Activated CD4-positive, alpha-beta T cell treated with anti-CD3 and anti-CD28 coated beads, Interleukin-2, amount 50 U/mL, for 4 hours (primary cell): ENCODE measurements at regions not wholly inside any gene's neighbourhood (a gene's known extent, or its start where the extent isn't known, plus 50 kb on each side); places are given as distances from the start of the nearest gene placed in this dataset.
A peak's percentile ranks its signal among the peaks of the same experiment; 100 is the strongest.

ENCODE experiments used
- DNase-seq, 2 experiments: peaks; one replicate each; pipeline ENCODE4 v3.0.0-alpha.2; 2020

DNA sequence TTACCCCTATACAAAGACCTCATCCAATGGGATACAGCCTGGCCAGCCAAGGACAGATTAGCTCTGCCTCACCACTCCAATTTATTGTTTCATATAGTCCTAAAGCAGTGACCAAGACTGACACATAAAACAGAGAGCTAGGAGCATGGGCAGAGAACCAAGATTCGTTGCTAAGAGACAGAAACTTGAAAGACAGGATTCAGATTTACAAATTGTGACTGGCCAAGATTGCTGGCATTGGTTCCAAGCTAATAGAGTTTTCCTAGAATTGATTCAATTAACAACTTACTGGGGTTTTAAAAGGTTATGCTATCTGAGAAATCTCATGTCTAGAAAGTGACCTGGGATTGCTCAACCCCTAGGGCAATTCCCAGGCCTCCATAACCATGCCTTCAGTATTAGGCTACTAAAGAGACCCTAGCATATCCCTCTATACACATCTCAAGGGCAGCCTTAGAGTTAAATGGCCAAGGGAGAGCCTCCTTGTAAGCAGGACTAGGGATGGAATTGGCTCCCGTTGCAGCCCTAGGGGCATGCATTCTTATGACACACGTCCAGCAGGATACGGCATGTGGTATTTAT is 75.6 kb downstream of the ICOS start:
- DNase-seq = no peak

DNA sequence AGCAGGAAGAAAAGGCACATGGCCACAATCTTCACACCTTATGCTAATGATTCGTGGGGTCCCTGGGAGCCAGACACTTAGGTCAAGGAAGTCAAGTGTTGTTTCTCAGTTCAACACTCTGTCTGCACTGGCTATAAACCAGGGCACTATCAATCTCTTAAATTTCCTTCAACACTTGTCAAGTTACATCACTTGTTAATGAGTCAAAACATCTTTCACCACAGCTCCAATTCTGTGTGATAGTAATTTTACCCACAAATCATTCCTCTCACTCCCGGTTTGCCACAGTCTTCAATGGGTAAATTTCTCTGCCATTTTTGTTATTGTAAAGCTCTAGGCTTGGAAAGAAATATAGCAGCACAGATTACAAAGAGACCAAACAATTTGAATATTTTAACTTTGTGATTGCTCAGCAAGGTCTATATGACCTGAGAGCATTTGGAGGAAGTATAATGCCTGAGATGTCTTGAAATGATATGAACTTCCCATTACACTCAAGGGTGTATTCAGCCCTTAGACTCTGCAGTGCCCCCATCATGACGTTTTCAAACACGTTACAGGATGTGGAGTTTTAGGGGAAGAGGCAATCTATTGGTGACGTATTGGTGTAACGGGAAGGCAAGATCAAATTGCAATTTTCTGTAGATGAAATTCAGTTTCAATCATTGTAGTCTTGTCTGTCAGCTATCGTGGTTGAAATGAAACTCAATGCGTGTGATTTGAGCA is 78.7 kb downstream of the ICOS start:
- peak in 1 of 2 experiments; percentile 17 for DNase-seq

GRCh38 chr2:204018717-204019116 is 82.2 kb downstream of the ICOS start:
- no peak for DNase-seq

GRCh38 chr2:204019572-204020501 is 83.3 kb downstream of the ICOS start:
- DNase-seq = peak in 1 of 2 experiments; percentile 42

DNA sequence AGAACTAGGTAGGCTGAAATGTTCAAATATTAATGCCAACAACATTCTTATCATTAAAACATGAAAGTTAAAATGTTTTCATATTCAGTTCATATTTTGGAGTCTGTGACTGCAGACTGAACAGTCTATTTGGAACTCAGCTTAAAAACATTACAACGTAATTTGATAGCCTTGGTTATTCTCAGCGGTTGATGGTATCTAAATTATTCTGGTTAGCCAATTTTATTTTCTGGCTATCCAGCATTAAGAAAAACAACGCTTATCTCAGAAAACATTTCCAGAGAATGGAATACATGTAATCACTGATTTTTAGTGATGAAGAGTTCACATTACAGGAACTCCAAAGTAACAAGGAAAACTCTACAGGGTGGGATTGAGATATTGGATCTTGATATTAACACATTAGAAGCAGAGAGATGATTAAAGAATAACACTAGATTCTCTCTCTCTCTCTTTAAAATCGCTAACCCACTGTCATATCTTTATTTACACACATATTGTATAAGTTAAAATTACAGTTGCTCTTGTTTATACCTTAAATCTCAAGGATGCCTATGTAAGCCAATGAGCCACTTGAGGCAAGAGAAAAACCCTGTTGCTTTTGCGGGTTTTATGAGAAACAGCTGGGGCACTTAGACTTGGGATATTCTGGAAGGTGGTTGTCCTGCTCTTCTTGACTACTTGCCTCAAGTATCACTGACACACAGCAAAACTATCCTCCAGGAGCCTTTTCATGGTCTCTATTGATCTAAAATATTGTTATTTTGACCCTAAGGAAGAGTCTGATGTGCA is 84.9 kb downstream of the ICOS start:
- DNase-seq = no peak

GRCh38 chr2:204022550-204022949 is 86.0 kb downstream of the ICOS start:
- DNase-seq = no peak

DNA sequence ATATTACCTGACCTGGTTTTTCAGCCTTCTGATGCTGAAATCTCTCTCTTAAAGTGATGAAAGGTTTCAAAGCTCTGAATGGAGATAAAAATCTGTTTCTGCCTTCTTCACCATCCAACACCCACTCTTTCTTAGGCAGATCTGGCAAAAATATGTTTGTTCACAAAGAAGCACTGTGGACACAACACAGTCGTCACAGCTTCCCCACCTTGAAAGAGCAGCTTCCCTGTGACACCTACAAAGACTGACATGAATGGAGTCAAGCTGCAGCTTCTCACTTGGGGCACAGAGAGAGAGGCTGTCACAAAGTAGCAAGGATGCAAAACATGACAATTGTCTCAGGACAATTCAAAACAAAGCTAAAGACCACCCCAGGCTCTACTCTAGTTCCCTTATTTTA is 86.5 kb downstream of the ICOS start:
- DNase-seq = no peak

- no peak for DNase-seq
These were observed 87.9 kb downstream of the ICOS start for GRCh38 chr2:204024503-204024902.

GRCh38 chr2:204024906-204025475 is 88.4 kb downstream of the ICOS start:
- DNase-seq = no peak

GRCh38 chr2:204026294-204026693 is 89.7 kb downstream of the ICOS start:
- no peak for DNase-seq

DNA sequence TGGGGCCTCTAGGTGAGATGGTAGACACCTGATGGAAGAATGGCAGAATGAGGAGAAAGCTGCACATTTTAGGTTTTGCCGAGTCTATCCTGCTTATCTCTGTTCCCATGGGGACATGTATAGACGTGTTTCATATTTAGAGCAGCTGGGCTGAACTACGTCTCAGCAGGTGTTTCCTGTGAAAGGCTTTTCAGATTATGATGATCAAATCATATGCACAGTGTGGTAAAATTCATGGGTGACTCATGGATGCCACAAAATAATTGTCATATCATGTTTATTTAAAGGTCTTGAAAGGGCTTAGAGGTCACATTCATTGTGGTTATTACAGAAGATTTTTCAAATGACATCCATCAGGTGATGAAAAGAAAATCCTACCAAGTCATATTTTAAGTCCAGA is 90.5 kb downstream of the ICOS start:
- no peak for DNase-seq

GRCh38 chr2:204030322-204030721 is 93.8 kb downstream of the ICOS start:
- DNase-seq = no peak

- DNase-seq = no peak
These were observed 94.5 kb downstream of the ICOS start for GRCh38 chr2:204031056-204031455.

DNA sequence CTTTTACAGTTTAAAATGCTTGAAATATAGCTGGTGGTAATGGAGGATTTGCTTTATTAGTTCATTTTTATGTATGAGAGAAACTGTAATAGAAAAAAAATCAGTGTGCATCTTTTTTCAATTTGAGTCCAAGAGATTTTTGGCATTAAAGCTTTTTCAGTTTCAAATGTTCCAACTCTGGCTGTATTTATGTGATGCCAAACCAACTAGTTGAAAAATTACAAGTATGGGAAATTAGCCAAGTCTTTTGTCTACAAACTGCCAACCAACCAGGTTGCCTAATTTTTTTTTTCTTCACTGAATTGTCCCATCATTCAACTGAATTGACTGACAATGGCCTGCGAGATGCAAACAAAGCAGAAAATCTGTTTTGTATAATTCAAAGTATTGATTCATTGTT is 95.7 kb downstream of the ICOS start:
- DNase-seq = no peak

DNA sequence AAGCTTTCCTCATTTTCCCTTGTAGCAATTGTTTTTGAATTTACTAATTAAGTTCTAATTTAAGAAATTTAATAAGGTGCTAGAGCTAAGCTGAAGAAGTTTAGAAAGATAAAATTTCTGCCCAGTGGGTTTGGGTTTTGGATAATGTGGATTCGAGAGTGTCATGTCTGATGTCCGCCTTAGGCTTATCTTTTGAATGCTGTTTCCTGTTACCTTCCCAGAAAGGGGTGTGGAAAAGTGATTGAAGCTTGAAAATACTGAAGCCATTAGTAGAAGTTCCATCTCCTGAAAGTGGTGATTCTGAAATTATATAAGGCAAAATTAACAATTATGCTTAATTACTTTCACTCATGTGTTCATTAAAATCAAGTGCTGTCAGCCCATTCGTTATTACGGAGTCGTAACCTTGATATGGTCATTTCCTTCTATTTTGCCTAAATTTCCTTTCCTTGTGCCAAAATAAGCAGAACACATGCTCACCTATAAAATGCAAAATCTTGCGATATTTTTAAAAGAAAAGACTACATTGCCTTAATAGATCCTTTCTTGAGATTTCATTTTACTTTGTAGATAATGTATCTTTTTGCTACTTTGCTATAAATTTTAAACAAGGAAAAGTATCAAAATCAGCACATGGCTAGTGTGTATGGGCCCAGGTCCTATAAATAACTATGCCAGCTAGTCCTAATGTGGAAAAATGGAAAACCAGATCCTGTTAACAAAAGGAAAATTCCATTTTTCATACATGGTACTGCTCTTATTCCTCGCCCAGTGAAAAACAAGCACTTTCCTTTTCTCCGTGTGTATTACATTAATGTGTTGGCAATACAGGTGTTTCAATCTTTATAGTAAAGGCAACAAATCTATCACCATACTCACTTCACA is 97.3 kb downstream of the ICOS start:
- DNase-seq = no peak

- DNase-seq = no peak
These were observed 100.1 kb downstream of the ICOS start for GRCh38 chr2:204036706-204037105.

GRCh38 chr2:204037286-204037685 is 100.7 kb downstream of the ICOS start:
- DNase-seq = no peak

DNA sequence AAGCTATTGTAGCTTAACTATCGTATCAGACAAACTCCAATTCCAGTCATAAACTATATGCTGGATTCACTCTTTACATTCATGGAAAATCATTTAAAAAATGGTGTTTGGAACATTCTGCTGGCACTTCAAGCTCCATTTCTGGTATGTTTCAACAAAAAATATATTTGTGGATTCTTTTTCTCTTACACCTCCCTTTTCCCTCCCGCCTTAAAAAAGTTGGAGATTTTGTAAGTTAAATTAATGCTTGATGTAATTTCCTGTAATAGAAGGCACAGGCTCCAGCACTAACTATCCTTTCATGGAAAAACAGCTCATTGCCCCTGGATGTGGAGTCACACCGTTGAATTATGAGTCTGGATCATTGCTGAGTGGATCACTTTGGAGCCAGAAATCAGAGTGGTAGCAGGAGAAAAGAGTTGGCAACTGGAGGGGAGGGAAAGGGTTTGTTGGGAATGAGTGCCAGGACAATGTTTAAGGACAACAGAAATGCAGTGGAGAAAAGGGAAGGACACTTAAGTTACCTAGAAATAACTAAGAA is 102.8 kb downstream of the ICOS start:
- no peak for DNase-seq

DNA sequence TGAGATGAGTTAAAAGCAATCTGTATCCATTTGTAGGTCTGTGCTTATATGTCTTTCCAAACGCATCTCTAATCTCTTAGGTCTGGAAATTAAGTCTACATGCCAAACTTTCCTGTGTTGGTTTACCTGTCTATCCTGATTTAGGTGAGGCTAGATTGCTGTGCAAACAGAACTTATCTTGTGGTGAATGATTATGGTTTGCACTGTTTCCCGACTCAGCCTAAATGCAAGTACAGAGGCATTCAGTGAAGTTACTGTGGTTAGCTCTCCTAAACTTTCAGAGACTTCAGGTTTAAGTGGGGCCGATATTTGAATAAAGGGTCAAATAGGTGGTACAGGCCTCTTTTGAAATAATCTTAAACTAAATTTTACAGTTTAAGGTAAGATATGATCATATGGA is 103.5 kb downstream of the ICOS start:
- DNase-seq = no peak

GRCh38 chr2:204042401-204042800 is 105.8 kb downstream of the ICOS start:
- DNase-seq = no peak

DNA sequence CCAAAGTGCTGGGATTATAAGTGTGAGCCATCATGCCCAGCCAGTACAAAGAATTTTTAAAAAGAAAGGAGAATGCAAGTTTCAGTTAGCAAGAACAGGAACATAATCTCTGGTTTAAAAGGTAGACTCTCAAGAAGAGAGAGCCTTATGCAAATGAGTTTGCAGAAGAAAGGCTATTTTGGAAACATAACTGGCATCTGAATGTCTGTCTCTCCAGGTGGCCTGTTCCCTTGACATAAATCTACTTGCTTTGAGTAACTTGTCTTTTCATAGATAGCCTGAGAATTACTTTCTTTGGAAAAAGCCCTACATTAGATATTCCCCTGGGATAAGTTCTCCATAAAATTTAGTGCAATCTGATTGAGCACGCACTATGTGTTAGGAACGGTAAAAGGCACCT is 109.6 kb downstream of the ICOS start:
- DNase-seq = no peak
